ENCODE measurements at regions not wholly inside any gene's neighbourhood (a gene's known extent, or its start where the extent isn't known, plus 50 kb on each side); places are given as distances from the start of the nearest gene placed in this dataset.

DNA sequence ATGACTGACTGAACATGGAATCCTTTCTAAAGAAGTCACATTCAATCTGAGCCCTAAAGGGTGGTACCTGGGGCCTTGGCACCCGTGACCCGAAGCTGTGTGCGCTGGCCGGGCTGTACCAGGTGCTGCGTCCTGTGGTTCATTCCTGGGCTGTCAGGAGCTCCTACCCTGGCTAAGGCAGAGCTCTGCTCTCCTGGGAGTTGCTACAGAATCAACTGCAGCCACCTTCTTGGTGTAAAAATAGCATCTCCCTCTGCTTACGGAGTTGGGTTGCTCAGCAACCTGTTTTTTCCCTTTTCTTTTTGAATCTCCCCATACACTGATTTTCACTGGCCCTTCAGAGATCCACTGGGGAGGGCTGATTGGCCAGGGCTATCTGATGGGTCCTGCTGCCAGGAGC is 236.6 kb upstream of the PDE10A start:
- no peaks in the 10 kb centered on the region for H3K9me3 ChIP-seq (ENCODE audit: low read length)
- no peak overlapping the region for H3K9ac ChIP-seq (ENCODE audit: low read length)
- TF ChIP-seq EP300 (conservative IDR thresholded peaks at IDR 0.05; ENCODE audit: poor library complexity, severe bottlenecking) (no peak), RAD21 (conservative IDR thresholded peaks at IDR 0.05) (no peak), SMC3 (conservative IDR thresholded peaks at IDR 0.05; ENCODE audit: poor library complexity) (no peak), TAF1 (IDR thresholded peaks at IDR 0.05; ENCODE audit: low read depth) (no peak), MXI1 (conservative IDR thresholded peaks at IDR 0.05; ENCODE audit: poor library complexity, severe bottlenecking) (no peak), POLR2AphosphoS5 (IDR thresholded peaks at IDR 0.05) (no peak), EZH2 (IDR thresholded peaks at IDR 0.05; ENCODE audit: borderline replicate concordance, insufficient read depth, low read length, poor library complexity, severe bottlenecking) (no peak), CTCF (IDR thresholded peaks at IDR 0.05; ENCODE audit: poor library complexity, severe bottlenecking) (no peak)
- TF ChIP-seq, protein P1, sequence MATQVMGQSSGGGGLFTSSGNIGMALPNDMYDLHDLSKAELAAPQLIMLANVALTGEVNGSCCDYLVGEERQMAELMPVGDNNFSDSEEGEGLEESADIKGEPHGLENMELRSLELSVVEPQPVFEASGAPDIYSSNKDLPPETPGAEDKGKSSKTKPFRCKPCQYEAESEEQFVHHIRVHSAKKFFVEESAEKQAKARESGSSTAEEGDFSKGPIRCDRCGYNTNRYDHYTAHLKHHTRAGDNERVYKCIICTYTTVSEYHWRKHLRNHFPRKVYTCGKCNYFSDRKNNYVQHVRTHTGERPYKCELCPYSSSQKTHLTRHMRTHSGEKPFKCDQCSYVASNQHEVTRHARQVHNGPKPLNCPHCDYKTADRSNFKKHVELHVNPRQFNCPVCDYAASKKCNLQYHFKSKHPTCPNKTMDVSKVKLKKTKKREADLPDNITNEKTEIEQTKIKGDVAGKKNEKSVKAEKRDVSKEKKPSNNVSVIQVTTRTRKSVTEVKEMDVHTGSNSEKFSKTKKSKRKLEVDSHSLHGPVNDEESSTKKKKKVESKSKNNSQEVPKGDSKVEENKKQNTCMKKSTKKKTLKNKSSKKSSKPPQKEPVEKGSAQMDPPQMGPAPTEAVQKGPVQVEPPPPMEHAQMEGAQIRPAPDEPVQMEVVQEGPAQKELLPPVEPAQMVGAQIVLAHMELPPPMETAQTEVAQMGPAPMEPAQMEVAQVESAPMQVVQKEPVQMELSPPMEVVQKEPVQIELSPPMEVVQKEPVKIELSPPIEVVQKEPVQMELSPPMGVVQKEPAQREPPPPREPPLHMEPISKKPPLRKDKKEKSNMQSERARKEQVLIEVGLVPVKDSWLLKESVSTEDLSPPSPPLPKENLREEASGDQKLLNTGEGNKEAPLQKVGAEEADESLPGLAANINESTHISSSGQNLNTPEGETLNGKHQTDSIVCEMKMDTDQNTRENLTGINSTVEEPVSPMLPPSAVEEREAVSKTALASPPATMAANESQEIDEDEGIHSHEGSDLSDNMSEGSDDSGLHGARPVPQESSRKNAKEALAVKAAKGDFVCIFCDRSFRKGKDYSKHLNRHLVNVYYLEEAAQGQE (IDR thresholded peaks at IDR 0.05; ENCODE audit: borderline replicate concordance) = no peak
- no peaks in the 10 kb centered on the region for H3K27me3 ChIP-seq (ENCODE audit: insufficient read depth, low read depth, low read length)
- no peaks in the 10 kb centered on the region for H4K20me1 ChIP-seq (ENCODE audit: insufficient read depth)
- H2AFZ ChIP-seq (ENCODE audit: low read depth, low read length) = no peak overlapping the region
- no peak overlapping the region for H3K4me2 ChIP-seq (ENCODE audit: low read length)
- no peak overlapping the region for H3K4me3 ChIP-seq (ENCODE audit: low read length)
- no peaks in the 10 kb centered on the region for H3K79me2 ChIP-seq (replicated peaks; ENCODE audit: insufficient read depth, low read length)
- no peaks in the 10 kb centered on the region for H3K9me2 ChIP-seq (ENCODE audit: insufficient read depth, low read length)
- no peaks in the 10 kb centered on the region for H3K36me3 ChIP-seq (ENCODE audit: insufficient read depth, low read length)
- H3K27ac ChIP-seq (ENCODE audit: low read length) = peak overlapping the region; percentile 24
- no peaks in the 10 kb centered on the region for H3F3A ChIP-seq (ENCODE audit: insufficient read depth, low read length, poor library complexity, severe bottlenecking)

DNA sequence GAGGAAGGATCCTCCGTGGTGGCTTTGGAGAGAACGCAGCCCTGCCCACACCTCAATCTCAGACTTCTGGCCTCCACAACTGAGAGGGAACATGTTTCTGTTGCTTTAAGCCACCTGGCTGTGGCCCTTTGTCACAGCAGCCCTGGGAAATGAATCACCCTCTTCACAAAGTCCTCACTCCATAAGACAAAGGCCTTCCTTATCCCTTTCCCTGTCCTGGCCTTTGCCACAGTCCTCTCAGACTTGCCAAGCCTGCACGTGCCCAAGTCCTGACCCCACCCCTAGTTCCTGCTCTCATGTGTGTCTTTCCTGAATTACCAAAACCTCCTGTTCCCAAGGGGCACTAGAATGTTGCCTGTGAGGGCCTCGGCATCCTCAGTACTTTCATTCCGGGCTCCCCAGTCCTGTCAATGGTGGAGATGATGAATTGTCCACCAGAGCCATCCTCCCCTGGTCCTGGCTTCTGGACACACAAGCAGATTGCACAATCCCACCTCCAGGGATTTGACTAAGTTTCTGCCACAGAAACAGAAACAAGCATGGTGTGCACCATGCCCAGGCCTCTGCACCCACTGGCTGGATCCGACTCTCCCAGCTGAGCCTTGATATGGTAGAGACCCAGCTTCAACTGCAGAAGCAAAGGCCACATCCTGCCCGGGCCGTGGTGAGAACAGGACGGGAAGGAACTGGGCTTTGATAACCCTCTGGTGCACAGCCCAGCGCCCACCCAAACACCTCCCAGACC is 232.6 kb upstream of the PDE10A start:
- Histone ChIP-seq H3K9me2 (ENCODE audit: insufficient read depth, low read length) (no peaks in the 10 kb centered on the region), H3K4me2 (ENCODE audit: low read length) (no peak overlapping the region), H3F3A (ENCODE audit: insufficient read depth, low read length, poor library complexity, severe bottlenecking) (no peaks in the 10 kb centered on the region), H3K27me3 (ENCODE audit: insufficient read depth, low read depth, low read length) (no peaks in the 10 kb centered on the region), H3K4me3 (ENCODE audit: low read length) (no peak overlapping the region), H3K79me2 (replicated peaks; ENCODE audit: insufficient read depth, low read length) (no peaks in the 10 kb centered on the region), H3K27ac (ENCODE audit: low read length) (no peak overlapping the region), H3K36me3 (ENCODE audit: insufficient read depth, low read length) (no peaks in the 10 kb centered on the region), H3K9ac (ENCODE audit: low read length) (no peak overlapping the region), H4K20me1 (ENCODE audit: insufficient read depth) (no peaks in the 10 kb centered on the region), H2AFZ (ENCODE audit: low read depth, low read length) (no peak overlapping the region), H3K9me3 (ENCODE audit: low read length) (no peaks in the 10 kb centered on the region)
- TF ChIP-seq TAF1 (IDR thresholded peaks at IDR 0.05; ENCODE audit: low read depth) (no peak), EP300 (conservative IDR thresholded peaks at IDR 0.05; ENCODE audit: poor library complexity, severe bottlenecking) (no peak), MXI1 (conservative IDR thresholded peaks at IDR 0.05; ENCODE audit: poor library complexity, severe bottlenecking) (no peak), RAD21 (conservative IDR thresholded peaks at IDR 0.05) (no peak), CTCF (IDR thresholded peaks at IDR 0.05; ENCODE audit: poor library complexity, severe bottlenecking) (no peak), POLR2AphosphoS5 (IDR thresholded peaks at IDR 0.05) (no peak)
- TF ChIP-seq, protein P1 (IDR thresholded peaks at IDR 0.05; ENCODE audit: borderline replicate concordance) = no peak

Data from neural cell (in vitro differentiated cells).